WERI-Rb-1 (cell line): ENCODE measurements at regions not wholly inside any gene's neighbourhood (a gene's known extent, or its start where the extent isn't known, plus 50 kb on each side); places are given as distances from the start of the nearest gene placed in this dataset.

ENCODE experiments used
- DNase-seq: peaks from one replicate; pipeline ENCODE4 v3.0.0-alpha.2; 2020
- H3K27ac ChIP-seq: fragments of 250-450 bp; sonication (Bioruptor Pico); 2 replicates; pipeline ENCODE4 v1.5.1; 2020; ENCODE audit warnings: mild to moderate bottlenecking, moderate library complexity
- H3K27me3 ChIP-seq: fragments of 250-450 bp; sonication (Bioruptor Pico); 2 replicates; pipeline ENCODE4 v1.5.1; 2021; ENCODE audit warnings: mild to moderate bottlenecking, low read depth, moderate library complexity; ENCODE audit not compliant: insufficient read depth, severe bottlenecking
- H3K36me3 ChIP-seq: fragments of 250-450 bp; sonication (Bioruptor Pico); 2 replicates; pipeline ENCODE4 v1.5.1; 2020; ENCODE audit warnings: mild to moderate bottlenecking, moderate library complexity
- H3K4me3 ChIP-seq: 2 replicates; pipeline ENCODE4 v1.5.1; 2011; ENCODE audit warnings: low read depth, mild to moderate bottlenecking, control low read depth, low read length
- H3K9me3 ChIP-seq: fragments of 250-450 bp; sonication (Bioruptor Pico); 2 replicates; pipeline ENCODE4 v1.5.1; 2021; ENCODE audit warnings: mild to moderate bottlenecking, moderate library complexity; ENCODE audit not compliant: severe bottlenecking
- CTCF ChIP-seq: IDR thresholded peaks from 2 replicates; pipeline ENCODE4 v1.5.1; 2011; ENCODE audit warnings: low read depth, mild to moderate bottlenecking, control low read depth, inconsistent platforms, low read length

GRCh38 chr10:130747356-130747755, 564.2 kb downstream of the TCERG1L start:
- Histone ChIP-seq H3K27me3 (no peaks in the 10 kb centered on the region), H3K9me3 (no peaks in the 10 kb centered on the region), H3K36me3 (no peaks in the 10 kb centered on the region), H3K27ac (no peak overlapping the region), H3K4me3 (no peak overlapping the region)
- no peak for TF ChIP-seq CTCF
- DNase-seq, result no peak

- Histone ChIP-seq H3K4me3 (no peak overlapping the region), H3K27me3 (no peaks in the 10 kb centered on the region), H3K36me3 (no peaks in the 10 kb centered on the region), H3K27ac (no peak overlapping the region), H3K9me3 (no peaks in the 10 kb centered on the region)
- DNase-seq, result no peak
- TF ChIP-seq CTCF, result no peak
These were observed 563.6 kb downstream of the TCERG1L start for GRCh38 chr10:130747946-130748345.

GRCh38 chr10:130748409-130749057, 563.0 kb downstream of the TCERG1L start:
- no peaks in the 10 kb centered on the region for H3K36me3 ChIP-seq
- H3K27me3 ChIP-seq, result no peaks in the 10 kb centered on the region
- DNase-seq, result no peak
- no peak overlapping the region for H3K4me3 ChIP-seq
- no peak for TF ChIP-seq CTCF
- H3K27ac ChIP-seq, result no peak overlapping the region
- no peaks in the 10 kb centered on the region for H3K9me3 ChIP-seq

GRCh38 chr10:130749911-130750310, 561.6 kb downstream of the TCERG1L start:
- no peaks in the 10 kb centered on the region for H3K9me3 ChIP-seq
- TF ChIP-seq CTCF, result no peak
- H3K36me3 ChIP-seq, result no peaks in the 10 kb centered on the region
- DNase-seq, result no peak
- no peak overlapping the region for H3K4me3 ChIP-seq
- no peaks in the 10 kb centered on the region for H3K27me3 ChIP-seq
- H3K27ac ChIP-seq, result no peak overlapping the region

- no peak for DNase-seq
- Histone ChIP-seq H3K27me3 (no peaks in the 10 kb centered on the region), H3K4me3 (no peak overlapping the region), H3K27ac (no peak overlapping the region), H3K9me3 (no peaks in the 10 kb centered on the region), H3K36me3 (no peaks in the 10 kb centered on the region)
- TF ChIP-seq CTCF, result no peak
These were observed 561.1 kb downstream of the TCERG1L start for GRCh38 chr10:130750441-130750840.

GRCh38 chr10:130751106-130751840, 560.2 kb downstream of the TCERG1L start:
- TF ChIP-seq CTCF, result no peak
- Histone ChIP-seq H3K4me3 (no peak overlapping the region), H3K27me3 (no peaks in the 10 kb centered on the region), H3K27ac (no peak overlapping the region), H3K9me3 (no peaks in the 10 kb centered on the region), H3K36me3 (no peaks in the 10 kb centered on the region)
- DNase-seq, result no peak
